DMS 273 (cell line): ENCODE measurements at regions not wholly inside any gene's neighbourhood (a gene's known extent, or its start where the extent isn't known, plus 50 kb on each side); places are given as distances from the start of the nearest gene placed in this dataset.
A peak's percentile ranks its signal among the peaks of the same experiment; 100 is the strongest.

Experiments
- DNase-seq: peaks from one replicate; lab custom pipeline; 2025; ENCODE audit not compliant: unreplicated experiment; lab: John Stamatoyannopoulos, UW

- peak; percentile 71 for DNase-seq
Measured at GRCh38 chr3:39000008-39000450, 51.7 kb downstream of the SCN11A start.

GRCh38 chr3:38998086-38998485, 53.7 kb downstream of the SCN11A start:
- DNase-seq: no peak

DNA sequence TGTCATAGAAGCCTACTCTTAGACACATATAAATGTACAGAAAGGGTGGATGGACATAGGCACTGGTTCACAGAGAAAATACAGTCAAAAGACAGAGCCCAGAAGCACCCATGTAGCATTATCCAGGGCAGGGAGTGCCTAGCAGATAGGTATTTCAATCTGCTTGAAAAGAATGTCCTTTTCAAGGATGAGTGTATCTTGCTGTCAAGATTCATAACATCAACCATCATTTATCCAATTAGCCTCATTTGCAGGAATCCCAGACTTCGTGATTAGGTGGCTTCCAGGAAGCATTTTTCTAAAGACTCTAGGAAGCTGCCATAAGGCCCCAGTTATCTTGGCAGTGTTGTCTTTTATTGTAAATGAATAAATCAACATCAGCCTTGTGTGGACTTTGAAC, 55.6 kb downstream of the SCN11A start:
- no peak for DNase-seq

DNA sequence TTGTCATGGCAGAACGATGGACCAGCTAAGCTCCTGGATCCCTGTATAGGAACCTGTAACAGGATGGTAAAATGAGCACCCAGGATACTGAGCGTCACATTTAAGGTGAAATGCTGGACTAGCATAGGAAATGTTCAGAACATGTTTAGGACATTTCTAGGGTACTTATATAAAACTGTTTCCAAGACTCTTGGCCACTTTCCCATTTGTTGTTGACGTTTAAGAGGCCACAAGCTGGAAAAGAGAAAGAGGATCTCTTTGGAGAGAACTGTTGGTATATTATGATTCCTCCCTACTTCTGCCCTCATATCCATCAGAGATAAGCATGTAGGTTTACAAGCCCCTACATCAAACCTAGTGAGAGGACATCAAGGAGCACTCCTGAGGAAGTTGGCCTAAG, 57.5 kb downstream of the SCN11A start:
- DNase-seq: no peak

DNA sequence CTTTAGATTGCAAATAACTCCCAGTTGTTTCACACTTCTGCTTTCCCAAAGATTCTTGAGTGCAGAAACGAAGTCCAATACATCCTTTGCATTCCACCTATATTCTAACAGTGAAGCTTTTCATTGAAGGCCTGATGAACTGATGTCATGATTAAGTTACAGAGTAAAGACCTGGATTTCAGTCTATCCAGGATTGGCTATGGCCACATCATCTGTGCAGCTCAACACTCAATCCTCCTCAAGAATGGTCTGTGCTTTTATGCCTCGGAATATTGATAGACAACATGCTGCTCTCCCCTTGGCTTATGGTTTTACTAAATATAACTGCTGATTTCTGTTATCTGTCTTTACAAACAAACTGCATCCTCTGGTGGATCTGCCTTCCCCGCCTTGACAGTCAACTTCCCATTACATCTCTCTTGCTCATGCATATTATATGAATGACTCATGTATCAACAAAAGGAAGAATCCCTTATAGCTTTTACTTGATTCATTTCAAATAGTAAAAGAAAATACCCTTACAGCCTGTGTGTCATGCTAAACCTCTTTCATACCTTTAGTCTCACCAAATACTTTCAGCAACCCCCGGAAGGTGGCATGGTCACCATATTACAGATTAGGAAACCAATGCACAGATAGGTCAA, 59.5 kb downstream of the SCN11A start:
- DNase-seq: no peak

DNA sequence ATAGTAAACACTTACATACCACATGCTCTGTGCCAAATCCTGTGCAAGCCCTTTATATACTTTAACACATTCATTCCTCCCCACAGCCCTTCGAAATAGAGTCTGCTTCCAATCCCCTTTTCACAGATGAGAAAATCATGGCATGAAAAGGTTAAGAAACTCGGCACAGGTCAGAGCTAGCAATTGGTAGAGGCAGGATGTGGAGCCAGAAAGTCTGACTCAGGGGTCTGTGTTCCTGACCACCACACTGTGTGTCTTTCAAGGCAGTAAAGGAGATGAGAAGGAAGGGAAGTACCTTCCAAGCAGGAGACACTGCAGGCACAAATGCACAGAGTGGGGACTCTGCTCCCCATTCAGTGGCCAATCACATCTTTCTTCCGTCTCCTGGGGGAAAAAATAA, 61.1 kb downstream of the SCN11A start:
- no peak for DNase-seq

GRCh38 chr3:38989917-38990510, 61.7 kb downstream of the SCN11A start:
- DNase-seq: no peak

DNA sequence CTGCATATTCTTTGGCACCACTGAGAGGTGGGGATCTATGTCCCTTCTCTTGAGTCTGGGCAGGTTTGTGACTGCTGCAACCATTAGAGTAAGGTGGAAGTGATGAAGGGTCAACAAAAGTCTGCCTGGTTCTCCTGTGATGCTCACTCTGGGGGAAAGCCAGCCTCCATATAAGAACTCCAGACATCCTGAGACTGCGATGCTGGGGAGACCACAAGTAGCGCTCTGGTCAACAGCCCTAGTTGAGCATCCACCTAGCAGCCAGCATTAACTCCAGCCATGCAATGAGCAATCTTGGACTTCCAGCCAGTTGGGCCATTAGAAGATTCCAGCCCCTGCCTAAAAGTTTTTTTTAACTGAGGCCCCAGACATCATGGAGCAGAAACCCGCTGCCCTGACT, 62.8 kb downstream of the SCN11A start:
- no peak for DNase-seq

- no peak for DNase-seq
Measured at GRCh38 chr3:38987456-38987855, 64.3 kb downstream of the SCN11A start.

DNA sequence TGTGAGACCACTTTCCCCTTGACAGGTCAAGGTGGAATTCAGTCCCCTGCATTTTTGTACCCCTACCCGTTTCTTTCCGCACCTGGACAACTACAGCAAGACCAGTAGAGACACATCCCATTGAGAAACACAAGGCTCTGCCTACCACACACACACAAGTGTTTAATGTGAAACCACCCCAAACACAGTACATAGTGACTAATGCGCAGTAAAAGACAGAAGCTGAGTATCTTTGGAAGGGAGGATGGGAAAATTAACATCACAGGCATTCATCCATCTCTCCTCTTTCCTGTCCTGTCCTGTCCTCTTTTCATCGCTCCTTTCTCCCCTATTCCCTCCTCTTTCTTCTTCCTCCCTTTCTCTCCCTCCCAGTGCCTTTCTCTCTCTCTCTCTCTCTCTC, 64.8 kb downstream of the SCN11A start:
- DNase-seq: no peak

- DNase-seq: no peak
Measured at GRCh38 chr3:38985981-38986380, 65.8 kb downstream of the SCN11A start.

GRCh38 chr3:38985581-38985980, 66.2 kb downstream of the SCN11A start:
- DNase-seq: no peak

DNA sequence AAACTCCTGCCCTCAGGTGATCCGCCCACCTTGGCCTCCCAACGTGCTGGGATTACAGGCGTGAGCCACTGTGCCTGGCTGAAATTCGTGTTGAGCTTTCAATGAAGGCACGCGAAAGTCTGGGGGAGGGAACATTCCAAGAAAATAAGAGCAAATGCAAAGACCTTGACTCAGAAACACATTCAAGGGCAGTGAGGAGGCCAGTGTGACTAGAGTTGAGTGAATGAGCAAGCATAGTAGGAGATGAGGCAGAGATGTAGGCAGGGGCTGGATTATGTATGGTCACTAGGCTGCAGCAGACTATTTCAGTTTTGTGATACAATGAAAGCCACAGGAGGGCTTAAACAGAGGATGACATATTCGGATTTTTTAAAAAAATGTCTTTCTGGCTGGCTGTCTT, 67.0 kb downstream of the SCN11A start:
- no peak for DNase-seq

- no peak for DNase-seq
Measured at GRCh38 chr3:38984110-38984509, 67.6 kb downstream of the SCN11A start.

DNA sequence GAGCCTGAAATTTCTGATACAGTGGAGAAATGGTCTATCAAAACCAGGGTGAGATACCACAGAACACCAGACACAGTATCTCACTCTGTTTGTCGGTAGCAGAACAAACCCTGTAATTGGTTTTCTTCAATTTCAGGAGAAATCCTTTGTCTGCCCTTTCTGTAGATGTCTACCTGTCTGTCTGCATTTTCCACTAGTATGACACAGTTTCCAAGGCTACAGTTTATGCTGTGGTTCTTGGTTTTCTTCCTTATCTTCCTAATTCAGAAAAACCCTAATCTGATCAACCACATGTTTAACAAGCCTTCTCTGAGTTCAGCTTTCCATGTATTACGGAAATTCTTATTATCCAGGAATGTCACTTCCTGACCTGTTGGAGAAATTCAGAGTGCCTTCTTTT, 70.8 kb downstream of the SCN11A start:
- DNase-seq: no peak

DNA sequence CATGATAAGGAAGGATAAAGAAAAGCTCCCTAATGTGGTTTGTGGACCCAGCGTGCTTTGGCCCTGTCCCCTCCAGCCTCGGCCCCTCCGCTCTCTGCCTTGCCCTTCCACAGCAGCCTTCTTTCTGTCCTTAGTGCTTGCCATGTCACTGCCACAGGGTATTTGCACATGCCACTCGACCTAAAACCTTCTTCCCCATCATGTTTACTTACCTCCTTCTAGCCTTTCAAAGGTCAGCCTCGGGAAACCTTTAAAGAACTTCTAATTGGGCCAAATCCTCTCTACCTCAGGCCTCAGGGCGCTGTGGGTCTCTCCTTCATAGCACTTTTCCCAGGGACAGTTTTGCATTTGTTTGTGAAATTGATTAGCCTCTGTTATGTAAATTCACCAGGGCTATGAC, 73.0 kb downstream of the SCN11A start:
- DNase-seq: no peak

DNA sequence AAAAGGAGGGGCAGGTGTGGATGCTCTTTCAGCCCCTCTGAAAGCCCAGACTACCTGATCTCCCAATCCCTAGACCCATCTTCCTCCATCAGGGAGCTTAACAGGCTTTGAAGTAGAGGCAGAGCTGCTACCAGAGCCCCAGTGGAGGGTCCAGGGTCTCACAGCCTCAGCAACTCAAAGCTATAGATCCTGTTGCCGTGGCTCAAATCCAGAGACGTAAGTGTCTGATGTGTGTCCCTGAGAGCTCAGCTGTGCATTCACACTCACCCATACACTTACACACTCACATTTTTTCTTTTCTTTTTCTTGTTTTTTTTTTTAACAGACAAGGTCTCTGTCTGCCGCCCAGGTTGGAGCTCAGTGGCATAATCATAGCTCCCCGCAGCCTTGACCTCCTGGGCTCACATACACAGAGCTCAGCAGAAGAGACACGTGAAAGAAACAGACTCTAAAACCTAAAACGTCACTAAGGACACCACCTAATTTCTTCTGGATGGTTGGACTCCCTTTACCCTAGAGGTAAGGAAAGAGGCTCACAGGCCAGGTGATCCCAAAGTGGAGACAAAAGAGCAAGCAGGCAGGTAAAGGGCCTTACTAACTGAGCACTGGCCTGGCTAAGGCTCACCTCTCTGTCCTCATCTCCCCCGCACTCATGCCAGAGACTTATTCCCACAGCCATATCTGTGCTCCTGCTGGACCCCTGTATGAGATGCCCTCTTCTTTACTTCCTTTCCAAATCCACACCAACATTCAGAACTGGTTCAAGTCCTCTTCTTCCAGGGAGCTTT, 80.7 kb downstream of the SCN11A start:
- DNase-seq: no peak

DNA sequence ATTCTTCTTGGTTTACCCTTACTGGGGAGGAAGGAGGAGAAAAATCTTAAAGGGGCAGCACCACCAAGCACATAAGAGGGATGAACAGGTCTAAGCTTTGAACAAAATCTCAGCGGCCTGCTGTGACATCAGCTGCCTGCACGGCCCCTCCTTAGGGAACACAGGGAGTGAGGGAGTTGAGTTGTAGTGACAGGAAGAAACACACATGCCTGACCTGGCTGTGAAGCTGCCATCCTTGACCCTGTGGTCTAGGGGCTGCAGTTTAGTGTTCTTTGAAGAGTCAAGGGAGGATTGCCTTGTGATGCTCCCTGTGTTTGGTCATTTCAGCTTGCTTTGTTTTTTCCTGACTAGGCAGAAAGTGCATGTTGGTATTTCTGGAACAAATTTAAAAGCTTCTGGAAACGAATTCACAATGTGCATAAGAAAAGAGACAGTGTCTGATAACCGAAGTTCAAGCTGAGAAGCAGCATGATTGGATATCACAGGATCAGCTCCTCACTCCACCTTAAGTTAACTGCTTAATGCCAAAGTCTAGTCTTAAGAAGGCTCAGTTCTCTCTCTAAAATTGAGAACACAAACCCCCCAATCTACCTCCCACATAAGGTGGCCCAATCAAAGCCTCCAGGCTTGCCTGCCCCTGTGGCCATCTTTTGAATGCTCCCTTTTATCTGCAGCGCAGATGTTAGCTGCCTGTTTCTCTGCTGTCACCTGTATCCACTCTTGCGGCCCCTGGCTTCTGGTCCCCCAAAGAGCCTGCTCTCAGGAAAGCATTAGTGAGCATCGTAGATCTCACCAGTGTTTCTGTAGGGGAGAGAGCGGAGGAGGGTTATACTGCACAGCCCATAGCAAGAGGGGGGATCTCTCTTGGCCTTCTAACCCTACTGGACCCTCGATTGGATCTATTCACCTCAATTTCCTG, 82.2 kb downstream of the SCN11A start:
- DNase-seq: no peak

GRCh38 chr3:38968891-38969290, 82.9 kb downstream of the SCN11A start:
- no peak for DNase-seq

DNA sequence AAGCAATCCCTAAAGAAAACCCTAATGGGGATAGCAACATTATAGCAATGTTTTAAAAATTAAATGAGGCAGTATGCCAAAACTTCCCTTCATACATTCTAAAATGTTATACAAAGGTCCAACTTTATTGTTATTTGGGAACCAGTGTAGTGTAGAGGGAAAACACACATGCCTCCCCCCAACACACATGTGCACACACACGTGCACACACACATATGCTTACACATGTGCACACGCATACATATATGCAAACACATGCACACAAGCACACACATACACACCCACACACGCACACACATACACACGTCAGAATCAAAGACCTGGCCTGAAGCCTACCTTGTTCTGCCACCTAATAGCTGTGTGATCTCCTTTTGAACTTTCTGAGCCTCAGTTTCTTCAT, 83.3 kb downstream of the SCN11A start:
- DNase-seq: no peak

DNA sequence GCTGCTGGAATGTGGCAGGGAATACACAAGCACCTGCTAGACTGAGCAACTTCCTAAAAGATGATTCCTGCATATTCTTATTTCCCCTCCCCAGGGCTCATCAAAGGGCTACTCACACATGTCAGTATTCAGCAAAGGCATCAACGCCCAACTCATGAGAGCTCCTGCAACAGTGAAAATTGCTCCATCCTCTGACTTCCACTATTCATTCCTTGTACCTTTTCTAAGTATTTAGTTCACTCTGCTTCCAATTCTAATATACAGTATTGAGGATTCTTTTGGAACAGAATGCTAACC, 84.1 kb downstream of the SCN11A start:
- DNase-seq: no peak
